ENCODE measurements at regions not wholly inside any gene's neighbourhood (a gene's known extent, or its start where the extent isn't known, plus 50 kb on each side); places are given as distances from the start of the nearest gene placed in this dataset.
"Not testable (repeated sequence)": the region's sequence is repeated elsewhere in the genome, so short reads cannot be mapped to it uniquely, and the experiment has no call there.

DNA sequence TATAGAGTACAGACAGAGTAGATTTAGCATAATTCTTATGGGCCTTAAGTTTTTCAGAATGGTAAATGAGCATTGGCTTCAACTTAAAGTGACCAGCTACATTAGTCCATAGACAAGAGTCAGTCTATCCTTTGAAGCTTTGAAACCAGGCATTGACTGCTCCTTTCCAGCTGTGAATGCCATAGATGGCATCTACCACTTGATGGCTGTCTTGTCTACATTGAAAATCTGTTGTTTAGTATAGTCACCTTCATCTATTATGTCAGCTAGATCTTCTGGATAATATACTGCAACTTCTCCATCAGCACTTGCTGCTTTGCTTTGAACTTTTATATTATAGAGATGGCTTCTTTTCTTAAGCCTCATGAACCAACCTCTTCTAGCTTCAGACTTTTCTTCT is 146.1 kb upstream of the FOLH1 start:
- TF ChIP-seq, protein P1, sequence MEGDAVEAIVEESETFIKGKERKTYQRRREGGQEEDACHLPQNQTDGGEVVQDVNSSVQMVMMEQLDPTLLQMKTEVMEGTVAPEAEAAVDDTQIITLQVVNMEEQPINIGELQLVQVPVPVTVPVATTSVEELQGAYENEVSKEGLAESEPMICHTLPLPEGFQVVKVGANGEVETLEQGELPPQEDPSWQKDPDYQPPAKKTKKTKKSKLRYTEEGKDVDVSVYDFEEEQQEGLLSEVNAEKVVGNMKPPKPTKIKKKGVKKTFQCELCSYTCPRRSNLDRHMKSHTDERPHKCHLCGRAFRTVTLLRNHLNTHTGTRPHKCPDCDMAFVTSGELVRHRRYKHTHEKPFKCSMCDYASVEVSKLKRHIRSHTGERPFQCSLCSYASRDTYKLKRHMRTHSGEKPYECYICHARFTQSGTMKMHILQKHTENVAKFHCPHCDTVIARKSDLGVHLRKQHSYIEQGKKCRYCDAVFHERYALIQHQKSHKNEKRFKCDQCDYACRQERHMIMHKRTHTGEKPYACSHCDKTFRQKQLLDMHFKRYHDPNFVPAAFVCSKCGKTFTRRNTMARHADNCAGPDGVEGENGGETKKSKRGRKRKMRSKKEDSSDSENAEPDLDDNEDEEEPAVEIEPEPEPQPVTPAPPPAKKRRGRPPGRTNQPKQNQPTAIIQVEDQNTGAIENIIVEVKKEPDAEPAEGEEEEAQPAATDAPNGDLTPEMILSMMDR (IDR thresholded peaks at IDR 0.05): not testable (repeated sequence)
- not testable (repeated sequence) for TF ChIP-seq POLR2A, POLR2AphosphoS5, EP300 (IDR thresholded peaks at IDR 0.05)
